HUES64 (cell line): ENCODE measurements at regions not wholly inside any gene's neighbourhood (a gene's known extent, or its start where the extent isn't known, plus 50 kb on each side); places are given as distances from the start of the nearest gene placed in this dataset.

Source experiments
- H3K27ac ChIP-seq: 2 replicates; pipeline ENCODE4 v1.7.0; 2013; ENCODE audit warnings: low read depth, low read length, inconsistent platforms
- H3K27me3 ChIP-seq: 2 replicates; pipeline ENCODE4 v1.6.1; 2013; ENCODE audit warnings: mild to moderate bottlenecking, low read length; ENCODE audit not compliant: insufficient read depth
- H3K36me3 ChIP-seq: 2 replicates; pipeline ENCODE4 v1.6.1; 2013; ENCODE audit warnings: mild to moderate bottlenecking, low read length; ENCODE audit not compliant: insufficient read depth
- H3K4me1 ChIP-seq: 2 replicates; pipeline ENCODE4 v1.6.1; 2013; ENCODE audit warnings: mild to moderate bottlenecking, low read length, moderate library complexity; ENCODE audit not compliant: insufficient read depth
- H3K4me3 ChIP-seq: 2 replicates; pipeline ENCODE4 v1.5.1; 2013; ENCODE audit warnings: mild to moderate bottlenecking, low read length, moderate library complexity
- H3K9ac ChIP-seq: 2 replicates; pipeline ENCODE4 v1.6.1; 2013; ENCODE audit warnings: mild to moderate bottlenecking, low read depth, low read length
- H3K9me3 ChIP-seq: 2 replicates; pipeline ENCODE4 v1.6.1; 2013; ENCODE audit warnings: low read depth, low read length; ENCODE audit not compliant: insufficient read depth
- WGBS: fragments of 150-250, 120-280 bp; methylation state at CpG from one replicate; pipeline ENCODE4 v1.1.7; 2013; ENCODE audit warnings: missing lambda C conversion rate; 5-methylcytosine and 5-hydroxymethylcytosine counted together

- H3K36me3 ChIP-seq = no peaks in the 10 kb centered on the region
- no peak overlapping the region for H3K9ac ChIP-seq
- H3K4me1 ChIP-seq = no peaks in the 10 kb centered on the region
- H3K27ac ChIP-seq = no peak overlapping the region
- WGBS = 85% methylated on average over 2 of the region's 2 CpGs
- H3K4me3 ChIP-seq = no peak overlapping the region
- no peaks in the 10 kb centered on the region for H3K27me3 ChIP-seq
- no peaks in the 10 kb centered on the region for H3K9me3 ChIP-seq
Observed at GRCh38 chr10:64518456-64518855, 997.3 kb downstream of the REEP3 start.

- Histone ChIP-seq H3K27me3 (no peaks in the 10 kb centered on the region), H3K4me1 (no peaks in the 10 kb centered on the region), H3K4me3 (no peak overlapping the region), H3K36me3 (no peaks in the 10 kb centered on the region), H3K9ac (no peak overlapping the region), H3K27ac (no peak overlapping the region), H3K9me3 (no peaks in the 10 kb centered on the region)
- 95% methylated on average over 2 of the region's 2 CpGs for WGBS
Observed at GRCh38 chr10:64519427-64519826, 998.2 kb downstream of the REEP3 start.

GRCh38 chr10:64519831-64520230 lies 998.6 kb downstream of the REEP3 start:
- no CpG with 5 or more reads among the region's 1 CpG for WGBS
- no peaks in the 10 kb centered on the region for H3K4me1 ChIP-seq

GRCh38 chr10:64523065-64523759 lies 1002.0 kb downstream of the REEP3 start:
- H3K27me3 ChIP-seq = no peaks in the 10 kb centered on the region
- no peak overlapping the region for H3K27ac ChIP-seq
- 98% methylated on average over 4 of the region's 4 CpGs for WGBS
- H3K4me3 ChIP-seq = no peak overlapping the region
- H3K9ac ChIP-seq = no peak overlapping the region
- H3K9me3 ChIP-seq = no peaks in the 10 kb centered on the region
- H3K36me3 ChIP-seq = no peaks in the 10 kb centered on the region
- H3K4me1 ChIP-seq = no peaks in the 10 kb centered on the region

More at GRCh38 chr10:64519831-64520230, 998.6 kb downstream of the REEP3 start:
- no peak overlapping the region for H3K9ac ChIP-seq
- H3K36me3 ChIP-seq = no peaks in the 10 kb centered on the region
- no peaks in the 10 kb centered on the region for H3K27me3 ChIP-seq
- no peak overlapping the region for H3K27ac ChIP-seq
- H3K9me3 ChIP-seq = no peaks in the 10 kb centered on the region
- no peak overlapping the region for H3K4me3 ChIP-seq

- WGBS = 95% methylated on average over 7 of the region's 7 CpGs
- Histone ChIP-seq H3K36me3 (no peaks in the 10 kb centered on the region), H3K27ac (no peak overlapping the region), H3K9me3 (no peaks in the 10 kb centered on the region), H3K4me3 (no peak overlapping the region), H3K27me3 (no peaks in the 10 kb centered on the region), H3K4me1 (no peaks in the 10 kb centered on the region), H3K9ac (no peak overlapping the region)
Observed at GRCh38 chr10:64528294-64529002, 1007.2 kb downstream of the REEP3 start.

GRCh38 chr10:64529003-64529350 lies 1007.8 kb downstream of the REEP3 start:
- H3K4me1 ChIP-seq = no peaks in the 10 kb centered on the region
- no peaks in the 10 kb centered on the region for H3K36me3 ChIP-seq
- WGBS = 100% methylated on average over 1 of the region's 1 CpG
- H3K9ac ChIP-seq = no peak overlapping the region
- H3K4me3 ChIP-seq = no peak overlapping the region
- H3K27ac ChIP-seq = no peak overlapping the region
- H3K9me3 ChIP-seq = no peaks in the 10 kb centered on the region
- no peaks in the 10 kb centered on the region for H3K27me3 ChIP-seq

- no peaks in the 10 kb centered on the region for H3K36me3 ChIP-seq
- H3K9ac ChIP-seq = no peak overlapping the region
- no peaks in the 10 kb centered on the region for H3K27me3 ChIP-seq
- no peaks in the 10 kb centered on the region for H3K4me1 ChIP-seq
- no peak overlapping the region for H3K4me3 ChIP-seq
- H3K27ac ChIP-seq = no peak overlapping the region
- H3K9me3 ChIP-seq = no peaks in the 10 kb centered on the region
- WGBS = 92% methylated on average over 2 of the region's 2 CpGs
Observed at GRCh38 chr10:64534616-64535015, 1013.4 kb downstream of the REEP3 start.

GRCh38 chr10:64535131-64535867 lies 1014.1 kb downstream of the REEP3 start:
- Histone ChIP-seq H3K36me3 (no peaks in the 10 kb centered on the region), H3K4me1 (no peaks in the 10 kb centered on the region), H3K27me3 (no peaks in the 10 kb centered on the region), H3K27ac (no peak overlapping the region), H3K9me3 (no peaks in the 10 kb centered on the region), H3K4me3 (no peak overlapping the region), H3K9ac (no peak overlapping the region)
- WGBS = 96% methylated on average over 9 of the region's 9 CpGs

GRCh38 chr10:64537112-64537511 lies 1015.9 kb downstream of the REEP3 start:
- no peak overlapping the region for H3K27ac ChIP-seq
- H3K4me3 ChIP-seq = no peak overlapping the region
- no peak overlapping the region for H3K9ac ChIP-seq
- H3K27me3 ChIP-seq = no peaks in the 10 kb centered on the region
- no peaks in the 10 kb centered on the region for H3K9me3 ChIP-seq
- no peaks in the 10 kb centered on the region for H3K4me1 ChIP-seq
- no peaks in the 10 kb centered on the region for H3K36me3 ChIP-seq

GRCh38 chr10:64537928-64538327 lies 1016.7 kb downstream of the REEP3 start:
- Histone ChIP-seq H3K36me3 (no peaks in the 10 kb centered on the region), H3K4me3 (no peak overlapping the region), H3K27me3 (no peaks in the 10 kb centered on the region), H3K9ac (no peak overlapping the region), H3K27ac (no peak overlapping the region), H3K4me1 (no peaks in the 10 kb centered on the region), H3K9me3 (no peaks in the 10 kb centered on the region)
- 97% methylated on average over 5 of the region's 5 CpGs for WGBS

GRCh38 chr10:64546073-64546472 lies 1024.9 kb downstream of the REEP3 start:
- Histone ChIP-seq H3K4me1 (peaks cover 7% of the 10 kb centered on the region; the same call in 1 of the 2 replicates), H3K36me3 (no peaks in the 10 kb centered on the region), H3K27ac (no peak overlapping the region), H3K27me3 (no peaks in the 10 kb centered on the region), H3K4me3 (no peak overlapping the region), H3K9me3 (no peaks in the 10 kb centered on the region), H3K9ac (no peak overlapping the region)
- WGBS = 92% methylated on average over 3 of the region's 3 CpGs
